NCI-H1417 (cell line): ENCODE measurements at regions not wholly inside any gene's neighbourhood (a gene's known extent, or its start where the extent isn't known, plus 50 kb on each side); places are given as distances from the start of the nearest gene placed in this dataset.

Experiments
- DNase-seq, 3 experiments: peaks; one replicate each; lab custom pipeline; 2025; lab: John Stamatoyannopoulos, UW

DNA sequence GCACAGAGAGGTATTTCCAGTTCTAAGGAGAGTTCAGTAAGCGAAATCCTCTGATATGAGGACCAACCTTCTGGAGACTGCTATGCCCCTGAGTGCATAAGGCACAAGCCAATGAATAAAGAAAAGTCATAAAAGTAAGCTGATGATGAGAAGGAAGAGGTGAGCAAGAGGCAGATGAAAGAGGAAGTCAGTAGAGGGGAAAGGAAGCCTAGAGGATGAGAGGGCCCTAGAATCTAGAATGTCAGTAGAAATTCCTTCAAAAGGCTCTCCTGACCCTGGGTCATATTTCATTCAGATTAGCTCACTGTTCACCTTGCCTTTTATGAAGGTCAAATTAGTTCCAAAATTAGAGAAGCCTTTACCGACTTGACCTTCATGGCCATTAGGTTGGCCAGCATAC is 209.2 kb downstream of the CD83 start:
- no peak for DNase-seq

DNA sequence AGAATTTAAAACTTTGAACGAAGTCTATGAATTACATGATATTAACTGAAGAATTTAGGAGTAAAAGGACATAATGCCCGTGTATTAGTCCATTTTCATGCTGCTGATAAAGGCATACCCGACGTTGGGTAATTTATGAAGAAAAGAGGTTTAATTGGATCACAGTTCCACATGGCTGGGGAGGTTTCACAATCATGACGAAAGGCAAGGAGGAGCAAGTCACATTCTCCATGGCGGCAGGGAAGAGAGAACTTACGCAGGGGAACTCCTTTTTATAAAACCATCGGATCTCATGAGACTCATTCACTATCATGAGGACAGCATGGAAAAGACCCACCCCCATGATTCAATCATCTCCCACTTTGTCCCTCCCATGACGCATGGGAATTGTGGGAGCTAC is 210.6 kb downstream of the CD83 start:
- DNase-seq = no peak

DNA sequence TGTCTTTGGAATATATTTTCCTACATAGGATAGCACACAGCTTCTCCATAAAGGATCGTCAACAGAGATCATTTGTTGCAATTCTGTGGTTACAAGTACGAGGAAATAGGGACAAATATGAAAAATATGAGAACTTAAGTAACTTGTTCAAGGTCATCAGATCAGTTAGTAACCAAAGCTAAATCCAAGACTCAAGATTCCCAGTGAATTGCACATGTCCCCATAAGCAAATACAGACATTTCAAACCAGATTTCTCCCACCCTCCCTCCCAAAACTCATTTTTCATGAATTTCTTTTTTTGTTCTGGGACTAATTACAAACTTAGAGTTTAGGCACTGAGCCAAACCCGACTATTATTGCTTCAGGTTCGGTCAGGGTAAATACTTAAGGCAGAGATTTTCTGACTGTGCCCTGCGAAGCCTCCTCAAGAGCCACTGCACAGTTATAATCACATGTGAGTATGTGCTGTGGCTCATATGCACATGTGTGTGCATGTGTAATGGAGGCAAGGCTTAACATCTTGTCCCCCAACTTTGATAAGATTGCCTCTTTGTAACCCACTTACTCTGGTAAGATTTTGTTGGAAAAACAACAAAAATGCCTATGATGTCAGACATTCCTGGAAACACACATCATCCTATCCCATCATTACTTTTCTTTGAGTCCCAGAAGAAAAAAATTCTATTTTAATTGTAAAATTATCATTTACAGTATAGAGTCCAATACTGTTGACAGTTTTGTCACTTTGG is 216.2 kb downstream of the CD83 start:
- no peak for DNase-seq

DNA sequence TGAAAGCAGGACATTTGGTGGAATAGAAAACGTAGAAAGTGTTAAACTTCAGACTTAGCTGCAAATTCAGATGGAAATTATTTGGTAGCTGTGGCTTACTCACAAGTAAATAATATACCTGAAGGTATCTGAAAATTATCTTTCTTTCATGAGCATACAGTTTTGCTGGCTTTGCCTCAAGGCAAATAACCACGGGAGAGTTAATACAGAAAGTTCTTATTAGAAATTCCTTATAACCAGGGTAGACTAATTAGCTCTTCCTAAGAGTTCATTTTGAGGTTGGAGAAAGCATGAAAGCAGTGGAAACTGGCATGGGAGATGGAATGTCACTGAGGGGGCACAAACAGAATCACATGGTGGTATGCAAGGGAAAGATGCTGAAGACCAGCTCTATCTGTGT is 217.5 kb downstream of the CD83 start:
- no peak for DNase-seq

DNA sequence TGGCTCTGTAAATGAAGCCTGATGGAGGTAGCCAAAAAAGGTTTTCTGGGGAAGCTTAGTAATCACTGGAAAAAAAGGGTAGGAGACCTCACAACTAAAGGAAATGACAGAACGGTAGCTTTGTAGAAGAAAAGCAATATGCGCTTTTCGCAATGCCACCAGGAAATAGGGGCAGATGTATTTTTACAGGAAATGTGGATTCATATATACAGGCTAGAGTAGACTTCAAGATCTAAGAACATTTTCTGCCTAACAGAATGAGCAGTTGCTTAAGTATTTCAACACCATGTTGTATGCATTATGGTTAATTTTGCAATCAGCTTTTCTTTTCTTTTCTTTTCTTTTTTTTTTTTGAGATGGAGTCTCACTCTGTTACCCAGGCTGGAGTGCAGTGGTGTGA is 219.6 kb downstream of the CD83 start:
- no peak for DNase-seq

DNA sequence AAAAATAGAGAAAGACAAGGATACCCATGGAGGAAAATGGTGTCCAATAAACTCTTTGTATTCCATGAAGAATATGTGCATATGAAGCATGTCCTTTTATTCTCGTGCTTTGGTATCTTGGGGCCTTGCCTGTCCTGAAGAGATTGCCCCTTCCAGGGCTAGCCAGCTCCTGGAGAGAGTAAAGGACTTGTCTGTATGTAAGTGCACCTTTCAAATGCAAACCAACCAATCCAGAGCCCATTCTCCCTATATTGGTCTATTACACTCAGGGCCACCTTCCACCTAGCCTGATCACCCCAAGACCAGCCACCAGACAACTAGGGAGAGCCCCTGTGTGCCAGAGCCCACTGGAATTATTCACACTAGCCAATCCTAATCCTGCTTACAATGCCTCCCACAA is 221.6 kb downstream of the CD83 start:
- DNase-seq = no peak

DNA sequence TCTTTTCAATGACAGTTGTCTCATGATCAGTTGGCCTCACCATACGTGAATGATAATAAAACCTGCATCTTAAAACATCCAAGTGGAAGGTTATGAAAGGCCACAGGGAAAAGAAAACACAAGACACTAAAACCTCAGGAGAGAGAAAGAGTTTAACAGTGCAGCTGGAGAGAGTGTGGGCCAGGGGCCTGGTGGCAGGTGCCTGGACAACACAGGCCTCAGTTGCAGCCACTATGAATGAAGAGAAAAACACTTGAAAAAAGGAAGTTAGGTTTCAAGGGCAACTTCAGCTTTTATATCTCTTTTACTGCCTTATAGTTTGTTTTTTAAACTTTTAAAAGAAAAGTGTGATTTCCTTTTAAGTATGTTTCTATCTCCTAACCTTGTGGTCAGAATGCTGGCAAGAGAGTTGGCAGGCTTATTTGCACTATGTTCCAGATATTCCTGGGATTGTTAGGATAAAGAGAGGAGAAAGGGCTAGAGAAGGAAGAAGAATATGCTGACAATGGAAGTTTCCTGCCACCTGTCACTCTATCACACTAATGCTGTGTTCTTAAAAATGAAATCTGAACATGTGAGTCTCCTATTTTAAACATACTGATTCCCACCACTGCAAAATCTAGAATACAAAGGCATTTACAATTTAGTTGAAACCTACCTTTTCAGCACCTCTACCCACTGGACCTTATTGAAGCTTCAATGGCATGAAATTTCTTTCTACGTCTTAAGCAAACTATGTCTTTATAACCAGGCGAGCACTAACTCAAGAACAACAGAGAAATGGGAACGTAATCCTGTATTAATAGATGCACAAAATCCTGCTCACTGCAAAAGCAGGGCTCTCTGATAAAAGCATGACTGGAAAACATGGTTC is 222.4 kb downstream of the CD83 start:
- no peak for DNase-seq

DNA sequence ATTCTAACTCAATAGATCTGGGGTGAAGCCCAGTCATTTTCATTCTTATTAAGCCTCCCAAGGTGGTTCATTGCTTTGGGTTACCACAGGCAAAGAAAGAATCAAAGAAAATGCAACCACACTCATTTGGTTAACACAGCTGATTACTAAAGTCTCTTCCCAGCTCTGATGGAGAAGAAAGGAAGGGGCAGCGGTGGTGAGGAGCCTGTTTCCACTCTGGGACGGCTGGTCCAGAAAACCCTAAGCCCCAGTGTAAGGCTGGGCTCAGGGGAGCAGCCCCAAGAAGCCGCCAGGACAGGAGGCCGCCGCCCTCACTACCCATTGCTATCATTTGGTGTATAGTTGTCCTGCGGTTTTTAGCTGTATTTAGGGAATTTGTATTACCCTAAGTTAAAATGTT is 226.9 kb downstream of the CD83 start:
- no peak for DNase-seq

DNA sequence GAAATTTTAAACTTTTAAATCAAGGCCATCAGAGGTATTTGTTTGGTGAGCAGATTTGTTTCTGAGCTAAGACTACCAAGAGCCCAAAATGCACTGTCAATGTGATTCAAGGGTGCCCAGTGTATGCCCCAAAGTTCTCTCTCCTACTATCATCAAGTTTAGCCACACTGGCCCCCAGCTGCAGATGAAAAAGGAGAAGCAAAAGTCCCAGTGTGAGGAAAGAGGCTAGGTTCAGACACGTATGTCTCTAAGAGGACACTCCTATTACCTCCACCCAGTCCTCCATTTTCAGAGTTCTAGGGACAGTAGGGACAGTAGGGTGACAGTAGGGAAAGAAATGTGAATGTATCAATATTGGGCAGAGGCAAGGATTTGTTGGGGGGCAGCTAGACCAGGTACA is 230.8 kb downstream of the CD83 start:
- DNase-seq = no peak

DNA sequence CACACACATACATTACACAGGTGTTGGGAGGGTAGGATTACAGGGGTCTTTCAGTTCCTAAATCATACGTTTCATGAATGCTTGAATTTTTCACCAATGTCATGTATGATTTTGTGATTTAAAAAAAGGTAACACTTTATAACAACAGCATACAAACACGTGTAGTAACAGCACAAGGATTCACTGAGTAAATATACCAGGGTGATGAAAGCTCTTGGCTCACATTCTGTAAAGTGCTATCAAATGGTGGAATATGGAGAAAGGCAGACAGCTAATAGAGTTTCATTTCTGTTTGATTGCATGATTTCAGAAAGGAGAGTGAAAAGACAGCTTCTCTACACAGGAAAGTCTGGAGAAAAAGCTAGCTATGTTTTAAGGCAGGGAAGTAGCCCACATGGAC is 231.9 kb downstream of the CD83 start:
- DNase-seq = no peak

DNA sequence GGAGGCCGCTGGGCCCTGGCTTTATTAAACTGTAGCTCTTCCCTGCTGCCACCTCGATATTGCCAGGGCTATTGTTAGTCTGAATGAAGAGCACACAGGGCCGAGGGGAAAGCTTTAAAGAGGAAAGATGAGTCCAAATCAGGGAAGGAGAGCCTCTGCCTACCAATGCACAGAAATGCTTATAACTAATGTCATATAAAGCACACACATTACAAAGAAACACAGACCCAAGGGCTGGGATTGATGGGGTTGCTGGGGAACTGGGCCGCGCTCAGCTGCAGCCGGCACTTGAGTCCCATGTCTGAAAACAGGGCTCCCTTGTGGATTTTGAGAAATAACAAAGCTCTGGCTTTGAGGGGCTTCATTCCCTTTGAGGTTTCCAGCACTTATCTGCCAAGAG is 232.6 kb downstream of the CD83 start:
- no peak for DNase-seq

DNA sequence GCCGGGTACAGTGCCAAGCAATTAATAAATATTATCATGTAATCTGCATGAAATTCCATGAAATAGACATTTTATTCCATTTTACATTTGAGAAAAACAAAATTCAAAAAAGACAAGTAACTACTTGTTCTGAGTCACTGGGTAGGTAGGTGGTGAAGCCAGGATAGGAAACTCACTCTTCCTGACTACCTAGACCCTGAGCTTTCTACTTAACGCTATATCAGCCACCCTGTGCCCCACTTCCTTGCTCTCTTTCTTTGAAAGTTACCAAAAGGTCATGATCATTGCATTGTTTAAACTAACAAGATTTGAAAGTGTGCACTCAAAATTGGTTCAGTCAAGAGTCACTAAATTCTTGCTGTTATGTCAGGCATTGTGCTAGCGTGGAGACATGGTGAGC is 235.7 kb downstream of the CD83 start:
- DNase-seq = no peak

DNA sequence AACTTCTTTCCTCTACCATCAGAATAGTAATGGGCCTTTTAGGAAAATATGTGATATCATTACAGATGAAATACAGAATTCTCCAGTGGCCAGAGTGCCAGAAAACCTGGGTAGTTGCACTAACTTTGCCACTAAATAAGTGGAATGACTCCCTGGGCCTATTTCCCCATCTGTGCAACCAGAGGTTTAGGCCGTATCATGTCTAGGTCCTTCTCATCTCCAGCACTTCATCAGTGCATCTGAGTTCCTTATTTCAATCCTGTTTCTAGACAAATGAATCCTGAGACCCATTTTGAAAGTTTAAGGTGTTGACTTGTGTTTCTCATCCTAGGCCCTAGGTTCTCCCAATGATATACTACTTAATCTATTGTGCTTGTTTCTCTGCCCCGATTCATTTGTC is 236.2 kb downstream of the CD83 start:
- DNase-seq = no peak

DNA sequence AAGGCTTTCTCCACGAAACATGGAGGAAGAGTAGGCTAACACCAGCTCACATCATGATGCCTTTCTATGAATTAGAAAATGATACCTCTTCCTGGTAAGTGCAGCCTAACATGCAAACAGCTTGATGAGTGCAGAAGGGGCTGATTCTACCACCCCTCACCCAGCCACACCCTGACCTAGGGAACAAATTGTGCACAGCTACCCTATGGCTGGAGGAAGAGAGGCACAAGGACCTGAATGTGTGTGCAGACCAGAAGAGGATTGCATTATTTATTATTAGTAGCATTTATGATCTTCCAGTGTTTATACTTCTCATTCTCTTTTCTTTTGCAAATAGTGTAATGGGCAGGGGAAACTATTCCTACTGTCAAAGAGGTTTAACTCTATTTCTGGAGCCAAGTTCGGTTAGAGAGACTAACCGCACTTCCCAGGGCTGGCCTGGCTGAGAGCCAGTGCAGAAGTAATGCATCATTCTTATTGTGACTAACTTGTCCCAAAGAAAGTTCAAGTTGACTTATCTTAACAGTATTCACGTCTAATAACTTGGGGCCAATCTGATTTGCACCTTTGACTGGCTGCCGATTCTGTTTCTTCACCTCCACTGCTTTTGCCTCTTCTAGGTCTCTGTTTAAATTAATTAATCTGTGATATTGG is 237.5 kb downstream of the CD83 start:
- DNase-seq = no peak

DNA sequence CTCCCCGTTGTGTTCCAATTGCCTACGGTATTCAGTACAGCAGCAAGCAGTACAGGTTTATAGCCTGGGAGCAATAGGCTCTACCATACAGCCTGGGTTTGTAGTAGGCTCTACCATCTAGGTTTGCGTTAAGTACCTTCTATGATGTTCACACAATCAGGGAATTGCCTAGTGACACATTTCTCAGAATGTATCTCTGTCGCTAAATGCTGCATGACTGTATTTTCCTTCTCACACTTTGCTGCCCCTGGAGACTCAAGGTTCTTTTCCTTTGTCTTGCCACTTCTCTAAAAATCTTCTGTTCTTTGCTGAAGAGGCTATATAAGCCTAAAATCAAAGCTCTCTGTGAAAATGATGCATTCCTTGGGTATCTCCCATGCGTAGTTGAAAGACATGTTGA is 241.9 kb downstream of the CD83 start:
- DNase-seq = no peak

DNA sequence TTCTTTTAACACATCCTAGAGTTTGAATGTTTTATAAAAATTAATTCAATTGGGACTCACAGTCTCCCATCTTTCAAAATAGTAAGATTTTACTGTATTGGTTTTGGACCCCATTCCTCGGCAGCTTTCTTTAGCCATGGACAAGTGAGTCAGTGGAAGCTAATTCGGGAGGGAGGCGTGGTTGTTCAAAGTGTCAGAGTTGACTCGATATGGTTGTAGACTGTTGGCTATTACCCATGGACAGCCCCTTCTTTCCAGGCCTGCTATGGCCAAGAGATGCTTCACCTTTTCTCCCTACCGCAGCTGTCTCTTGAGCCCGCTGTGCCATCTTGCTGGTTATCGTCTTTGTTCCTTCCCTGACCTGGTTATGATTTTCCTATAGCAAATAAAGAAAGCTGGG is 243.0 kb downstream of the CD83 start:
- no peak for DNase-seq

DNA sequence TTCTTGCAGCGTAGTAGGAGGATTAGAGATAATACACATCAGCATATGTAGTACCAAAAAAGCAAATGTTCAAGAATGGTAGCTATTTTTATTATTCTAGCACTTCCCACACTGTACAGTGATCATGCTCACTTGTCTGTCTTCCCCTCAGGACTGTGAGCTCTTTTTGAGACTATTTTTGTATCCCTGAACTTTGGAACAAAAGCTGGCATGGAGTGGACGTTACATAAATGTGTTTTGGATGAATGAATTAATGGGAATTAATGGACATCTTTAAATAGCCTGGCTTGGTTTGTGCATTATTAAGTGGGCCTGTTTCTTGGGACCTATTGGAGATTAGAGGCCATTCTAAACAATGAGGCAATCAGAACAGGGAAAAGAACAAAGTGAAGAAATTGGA is 243.7 kb downstream of the CD83 start:
- DNase-seq = no peak

DNA sequence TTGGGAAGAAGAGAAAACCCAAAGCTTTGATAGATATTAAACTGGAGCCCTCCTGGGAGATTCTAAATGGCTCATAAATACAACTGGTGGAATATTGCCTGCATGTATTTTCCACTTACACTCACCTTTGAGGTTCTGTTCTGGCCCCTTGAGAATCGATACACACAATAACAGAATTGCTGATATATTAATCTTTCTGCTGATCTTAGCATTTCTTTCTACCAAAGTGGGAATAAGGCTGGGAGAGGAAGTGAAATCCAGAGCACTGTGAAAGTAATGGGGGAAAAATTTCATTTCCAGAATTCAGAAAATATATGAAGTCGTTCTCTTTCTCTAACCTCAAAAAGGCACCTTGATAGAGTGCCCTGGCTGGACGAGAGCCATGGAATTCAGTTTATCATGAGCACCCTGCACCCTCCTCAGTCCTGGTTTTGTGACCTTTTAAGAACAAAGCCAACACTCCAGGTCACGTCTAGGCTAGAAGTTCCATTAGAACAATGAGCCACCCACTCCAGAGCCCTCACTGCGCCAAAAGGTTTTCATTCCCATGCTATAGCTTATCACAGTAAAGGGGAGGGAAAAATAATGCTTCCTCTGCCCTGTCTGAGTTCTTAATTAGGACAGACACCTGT is 244.5 kb downstream of the CD83 start:
- no peak for DNase-seq

DNA sequence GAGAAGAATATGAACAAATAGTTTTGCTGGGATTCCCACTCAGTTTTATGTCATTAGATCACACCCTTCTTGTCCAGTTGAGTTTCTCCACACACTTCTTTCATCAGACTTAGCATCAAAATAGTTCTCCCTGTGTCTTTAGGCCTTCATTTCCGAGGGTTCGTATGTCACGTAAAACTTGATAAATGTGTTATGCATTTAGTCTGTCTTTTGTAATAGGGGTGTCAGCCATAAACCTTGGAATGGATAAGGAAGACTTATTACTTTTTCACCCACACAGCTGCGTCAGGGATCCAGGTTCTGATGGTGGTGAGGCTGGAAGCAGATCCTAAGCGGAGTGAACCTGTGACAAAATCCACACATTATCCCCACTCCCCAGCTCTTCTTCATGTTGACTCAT is 246.8 kb downstream of the CD83 start:
- DNase-seq = no peak

DNA sequence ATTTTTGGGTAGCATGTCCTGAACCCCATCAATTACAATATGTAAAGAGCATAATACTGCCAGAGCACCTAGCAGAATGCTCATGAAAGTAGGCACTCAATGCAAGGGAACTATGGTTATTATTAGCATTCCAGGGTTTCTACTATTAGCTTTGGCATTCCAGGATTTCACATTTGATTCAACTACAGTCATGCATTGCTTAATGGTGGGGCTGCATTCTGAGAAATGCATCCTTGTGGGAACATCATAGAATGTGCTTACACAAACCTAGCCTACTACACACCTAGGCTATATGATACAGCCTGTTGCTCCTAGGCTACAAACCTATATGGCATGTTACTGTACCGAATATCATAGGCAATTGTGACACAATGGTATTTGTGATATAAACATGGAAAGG is 247.8 kb downstream of the CD83 start:
- no peak for DNase-seq

DNA sequence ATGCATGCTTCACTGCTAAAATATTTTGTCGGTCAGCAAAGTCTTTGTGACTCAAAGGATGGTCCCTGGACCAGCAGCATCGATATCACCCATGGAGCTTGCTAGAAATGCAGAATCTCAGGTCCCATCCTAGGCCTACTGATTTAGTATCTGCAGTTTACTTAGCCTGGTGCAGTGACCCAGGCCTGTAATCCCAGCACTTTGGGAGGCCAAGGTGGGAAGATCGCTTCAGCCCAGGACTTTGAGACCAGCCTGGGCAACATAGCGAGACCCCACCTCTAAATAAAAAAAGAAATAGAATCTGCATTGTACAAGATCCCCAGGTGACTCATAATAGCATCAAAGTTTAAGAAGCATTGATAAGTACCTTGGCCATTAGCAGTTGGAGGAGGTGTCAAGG is 248.7 kb downstream of the CD83 start:
- DNase-seq = no peak

DNA sequence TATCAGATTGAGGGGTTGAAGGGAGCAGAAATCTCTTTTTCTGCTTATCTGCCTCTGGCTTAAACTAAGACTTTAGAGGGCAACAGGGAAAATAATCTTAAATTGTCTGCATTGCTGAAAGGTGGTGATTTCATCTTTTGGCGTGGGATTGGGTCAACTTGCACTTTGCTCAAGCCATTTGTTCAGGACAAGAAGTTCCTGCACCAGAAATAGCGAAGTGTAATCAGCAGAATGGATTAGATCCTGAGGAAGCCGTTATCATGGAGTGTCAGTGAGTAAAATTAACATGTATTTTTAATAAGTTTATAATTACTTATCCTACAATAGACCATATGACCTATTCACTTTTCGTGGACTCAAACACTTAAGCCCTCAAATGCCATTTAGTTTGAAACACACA is 249.3 kb downstream of the CD83 start:
- no peak for DNase-seq

DNA sequence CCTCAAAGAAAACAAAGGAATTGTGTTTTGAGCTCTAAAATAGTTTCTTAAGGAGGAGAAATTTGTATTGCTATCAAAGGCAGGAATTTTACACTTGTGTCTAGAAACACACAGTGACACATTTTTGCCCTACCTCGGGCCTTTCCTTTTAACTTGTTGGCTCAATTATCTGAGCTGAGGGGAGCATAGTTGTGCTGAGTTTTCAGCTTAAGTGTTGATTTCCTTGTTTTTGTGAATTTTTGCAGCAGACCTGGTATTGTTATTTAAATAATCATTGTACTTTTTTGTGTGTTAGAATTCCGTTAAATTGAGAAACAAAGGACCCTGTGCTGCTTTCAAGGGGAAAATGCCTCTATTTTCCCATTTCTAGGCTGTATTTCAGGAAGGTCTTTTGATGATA is 249.7 kb downstream of the CD83 start:
- no peak for DNase-seq
